ENCODE measurements at regions not wholly inside any gene's neighbourhood (a gene's known extent, or its start where the extent isn't known, plus 50 kb on each side); places are given as distances from the start of the nearest gene placed in this dataset.

GRCh38 chr13:73216381-73216831, 157.6 kb downstream of the KLF5 start:
- POLR2A ChIA-PET: no interaction called here
- no peak for TF ChIP-seq NR1H2 (CRISPR knock-in tag; IDR thresholded peaks at IDR 0.05)
- no peak for TF ChIP-seq ZNF396 (CRISPR knock-in tag; IDR thresholded peaks at IDR 0.05; ENCODE audit: borderline replicate concordance)
- TF ChIP-seq AR (CRISPR knock-in tag; IDR thresholded peaks at IDR 0.05): no peak
- no peak for TF ChIP-seq ZNF121 (CRISPR knock-in tag; IDR thresholded peaks at IDR 0.05)
- no peak for TF ChIP-seq RORB (CRISPR knock-in tag; IDR thresholded peaks at IDR 0.05)
- TF ChIP-seq GTF2I (CRISPR knock-in tag; conservative IDR thresholded peaks at IDR 0.05): no peak
- no peak for TF ChIP-seq E2F5 (CRISPR knock-in tag; IDR thresholded peaks at IDR 0.05)
- no peak for TF ChIP-seq ZBTB21 (CRISPR knock-in tag; IDR thresholded peaks at IDR 0.05; ENCODE audit: borderline replicate concordance)
- no peak for TF ChIP-seq NFE2L1 (CRISPR knock-in tag; IDR thresholded peaks at IDR 0.05)
- no peak for TF ChIP-seq HMGA2 (CRISPR knock-in tag; IDR thresholded peaks at IDR 0.05)
- Mint-ChIP-seq H3K27ac (no peak overlapping the region), H3K9me3 (no peaks in the 10 kb centered on the region), H3K4me3 (no peak overlapping the region), H3K36me3 (no peaks in the 10 kb centered on the region), H3K4me1 (no peaks in the 10 kb centered on the region), H3K27me3 (ENCODE audit: low read depth) (no peaks in the 10 kb centered on the region)
- CTCF ChIA-PET: no interaction called here
- DNase-seq (ENCODE audit: low spot score) (no peak), ATAC-seq (no peak)

- no peak for TF ChIP-seq ERG (CRISPR knock-in tag; IDR thresholded peaks at IDR 0.05)
- TF ChIP-seq, protein P1, sequence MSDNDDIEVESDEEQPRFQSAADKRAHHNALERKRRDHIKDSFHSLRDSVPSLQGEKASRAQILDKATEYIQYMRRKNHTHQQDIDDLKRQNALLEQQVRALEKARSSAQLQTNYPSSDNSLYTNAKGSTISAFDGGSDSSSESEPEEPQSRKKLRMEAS (CRISPR knock-in tag; IDR thresholded peaks at IDR 0.05): no peak
- no peak for TF ChIP-seq FOXP1 (CRISPR knock-in tag; IDR thresholded peaks at IDR 0.05; ENCODE audit: borderline replicate concordance)
- no peak for TF ChIP-seq CBFB (CRISPR knock-in tag; IDR thresholded peaks at IDR 0.05; ENCODE audit: low read depth)
- ChIA-PET POLR2A (no interaction called here), CTCF (interaction anchor here (1.0 kb wide), 1 partner anchor 189 kb away, joined by 3 read pairs; no protein-coding TSS in a partner anchor)
- ATAC-seq: no peak
- Mint-ChIP-seq H3K9me3 (no peaks in the 10 kb centered on the region), H3K4me3 (no peak overlapping the region), H3K36me3 (no peaks in the 10 kb centered on the region), H3K27ac (no peak overlapping the region), H3K27me3 (ENCODE audit: low read depth) (no peaks in the 10 kb centered on the region), H3K4me1 (no peaks in the 10 kb centered on the region)
- DNase-seq (ENCODE audit: low spot score): no peak
These were observed 157.0 kb downstream of the KLF5 start for GRCh38 chr13:73215823-73216222.

DNA sequence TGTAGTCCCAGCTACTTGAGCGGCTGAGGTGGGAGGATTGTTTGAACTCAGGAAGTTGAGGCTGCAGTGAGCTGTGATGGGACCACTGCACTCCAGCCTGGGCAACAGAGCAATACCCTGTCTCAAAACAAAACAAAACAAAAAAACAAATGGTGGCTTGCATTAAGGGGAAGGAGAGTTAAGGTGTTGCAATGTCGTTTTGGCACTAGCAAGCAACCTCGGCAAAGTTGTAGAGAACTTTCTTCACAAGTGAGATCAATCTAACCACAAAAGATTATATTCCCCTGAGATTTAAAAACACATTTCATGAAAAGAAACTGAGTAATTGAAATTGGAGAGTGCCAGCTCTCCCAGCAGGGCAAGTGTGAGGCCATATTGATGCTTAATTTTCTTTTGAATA, 153.7 kb downstream of the KLF5 start:
- DNase-seq (ENCODE audit: low spot score) (no peak), ATAC-seq (no peak)
- CTCF ChIA-PET: no interaction called here
- Mint-ChIP-seq H3K9me3 (no peaks in the 10 kb centered on the region), H3K36me3 (no peaks in the 10 kb centered on the region), H3K4me1 (no peaks in the 10 kb centered on the region), H3K4me3 (no peak overlapping the region), H3K27ac (no peak overlapping the region), H3K27me3 (ENCODE audit: low read depth) (no peaks in the 10 kb centered on the region)
- POLR2A ChIA-PET: no interaction called here
- TF ChIP-seq, protein P2, sequence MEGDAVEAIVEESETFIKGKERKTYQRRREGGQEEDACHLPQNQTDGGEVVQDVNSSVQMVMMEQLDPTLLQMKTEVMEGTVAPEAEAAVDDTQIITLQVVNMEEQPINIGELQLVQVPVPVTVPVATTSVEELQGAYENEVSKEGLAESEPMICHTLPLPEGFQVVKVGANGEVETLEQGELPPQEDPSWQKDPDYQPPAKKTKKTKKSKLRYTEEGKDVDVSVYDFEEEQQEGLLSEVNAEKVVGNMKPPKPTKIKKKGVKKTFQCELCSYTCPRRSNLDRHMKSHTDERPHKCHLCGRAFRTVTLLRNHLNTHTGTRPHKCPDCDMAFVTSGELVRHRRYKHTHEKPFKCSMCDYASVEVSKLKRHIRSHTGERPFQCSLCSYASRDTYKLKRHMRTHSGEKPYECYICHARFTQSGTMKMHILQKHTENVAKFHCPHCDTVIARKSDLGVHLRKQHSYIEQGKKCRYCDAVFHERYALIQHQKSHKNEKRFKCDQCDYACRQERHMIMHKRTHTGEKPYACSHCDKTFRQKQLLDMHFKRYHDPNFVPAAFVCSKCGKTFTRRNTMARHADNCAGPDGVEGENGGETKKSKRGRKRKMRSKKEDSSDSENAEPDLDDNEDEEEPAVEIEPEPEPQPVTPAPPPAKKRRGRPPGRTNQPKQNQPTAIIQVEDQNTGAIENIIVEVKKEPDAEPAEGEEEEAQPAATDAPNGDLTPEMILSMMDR (IDR thresholded peaks at IDR 0.05): no peak
- TF ChIP-seq NFYB (CRISPR knock-in tag; conservative IDR thresholded peaks at IDR 0.05; ENCODE audit: low read depth) (no peak), ZNF317 (CRISPR knock-in tag; IDR thresholded peaks at IDR 0.05; ENCODE audit: borderline replicate concordance, low read depth) (no peak), ERG (CRISPR knock-in tag; IDR thresholded peaks at IDR 0.05) (no peak), TP53 (CRISPR knock-in tag; IDR thresholded peaks at IDR 0.05) (no peak), ZMAT4 (CRISPR knock-in tag; IDR thresholded peaks at IDR 0.05) (no peak), ZNF396 (CRISPR knock-in tag; IDR thresholded peaks at IDR 0.05; ENCODE audit: borderline replicate concordance) (no peak), EMX1 (CRISPR knock-in tag; IDR thresholded peaks at IDR 0.05) (no peak), PRRX2 (CRISPR knock-in tag; IDR thresholded peaks at IDR 0.05) (no peak), E2F5 (CRISPR knock-in tag; IDR thresholded peaks at IDR 0.05) (no peak), ZNF232 (CRISPR knock-in tag; IDR thresholded peaks at IDR 0.05) (no peak)
- TF ChIP-seq, protein P3, sequence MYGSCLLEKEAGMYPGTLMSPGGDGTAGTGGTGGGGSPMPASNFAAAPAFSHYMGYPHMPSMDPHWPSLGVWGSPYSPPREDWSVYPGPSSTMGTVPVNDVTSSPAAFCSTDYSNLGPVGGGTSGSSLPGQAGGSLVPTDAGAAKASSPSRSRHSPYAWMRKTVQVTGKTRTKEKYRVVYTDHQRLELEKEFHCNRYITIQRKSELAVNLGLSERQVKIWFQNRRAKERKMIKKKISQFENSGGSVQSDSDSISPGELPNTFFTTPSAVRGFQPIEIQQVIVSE (CRISPR knock-in tag; IDR thresholded peaks at IDR 0.05; ENCODE audit: borderline replicate concordance): no peak

All from WTC11 (cell line).